Endothelial cell of umbilical vein (primary cell): ENCODE measurements at regions not wholly inside any gene's neighbourhood (a gene's known extent, or its start where the extent isn't known, plus 50 kb on each side); places are given as distances from the start of the nearest gene placed in this dataset.

Experiments
- BruUV-seq: library from RNA; stranded (reverse); fragments of 400-500 nt; replicated peaks from 2 replicates; lab custom pipeline; 2021; lab: Mats Ljungman, UMichigan
- CTCF ChIA-PET: fragments of 300-600, 350-600 bp; sonication (Branson Sonifier 250); formaldehyde crosslinking; loops from one replicate; lab custom pipeline; 2021; ENCODE audit warnings: antibody characterized with exemption, inconsistent platforms; lab: Charles Lee
- POLR2A ChIA-PET: fragments of 300-600, 350-600 bp; sonication (Branson Sonifier 250); formaldehyde crosslinking; loops from one replicate; lab custom pipeline; 2021; ENCODE audit warnings: antibody characterized with exemption, inconsistent platforms; lab: Charles Lee
- DNase-seq: peaks from one replicate; pipeline ENCODE4 v3.0.0-alpha.2; 2011; ENCODE audit warnings: low read depth, low spot score
- FAIRE-seq: peaks from 2 replicates; lab custom pipeline; 2011; peaks lifted over from hg19 to GRCh38; lab: Jason Lieb, UNC
- H2AFZ ChIP-seq: 2 replicates; pipeline ENCODE4 v1.6.0; 2012; ENCODE audit warnings: low read depth, low read length, control low read depth, inconsistent platforms
- H3K27ac ChIP-seq: 2 replicates; pipeline ENCODE4 v1.5.1; 2011; ENCODE audit warnings: low read depth, mild to moderate bottlenecking, control low read depth, low read length, moderate library complexity; ENCODE audit not compliant: insufficient read depth
- H3K27me3 ChIP-seq, 2 experiments: 2 replicates each; pipeline versions ENCODE4 v1.6.0 to v1.6.1; 2011; ENCODE audit warnings: low read length in 2 of 2, mixed read lengths in 1 of 2; ENCODE audit not compliant: control insufficient read depth in 2 of 2, insufficient read depth in 2 of 2
- H3K36me3 ChIP-seq, 2 experiments: 2 replicates in 1 of 2; 3 replicates in 1 of 2; pipeline ENCODE4 v1.5.1; 2011; ENCODE audit warnings: low read length in 2 of 2, mild to moderate bottlenecking in 1 of 2, moderate library complexity in 1 of 2; ENCODE audit not compliant: control insufficient read depth in 2 of 2, insufficient read depth in 2 of 2; ENCODE audit errors: extremely low read depth in 1 of 2
- H3K4me1 ChIP-seq: 3 replicates; pipeline ENCODE4 v1.5.1; 2011; ENCODE audit warnings: mild to moderate bottlenecking, low read length; ENCODE audit not compliant: control insufficient read depth, insufficient read depth; ENCODE audit errors: extremely low read depth
- H3K4me2 ChIP-seq: 2 replicates; pipeline ENCODE4 v1.6.1; 2011; ENCODE audit warnings: low read length, control low read depth, mixed read lengths; ENCODE audit not compliant: insufficient read depth
- H3K4me3 ChIP-seq, 3 experiments: fragments of 200-600 bp in 1 of 3; sonication (generic), shearing (Covaris generic) in 1 of 3; replicated peaks in 1 of 3; 2 replicates each; pipeline ENCODE4 v1.5.1; 2011 to 2016; ENCODE audit warnings: control low read depth in 3 of 3, low read length in 3 of 3, mild to moderate bottlenecking in 2 of 3, inconsistent platforms in 1 of 3, low read depth in 1 of 3, moderate library complexity in 1 of 3; ENCODE audit not compliant: insufficient read depth in 1 of 3
- H3K79me2 ChIP-seq: 2 replicates; pipeline ENCODE4 v1.6.0; 2012; ENCODE audit warnings: low read length, inconsistent platforms; ENCODE audit not compliant: control insufficient read depth, insufficient read depth
- H3K9ac ChIP-seq: replicated peaks from 2 replicates; pipeline ENCODE3; 2011; ENCODE audit warnings: low read length, control low read depth; ENCODE audit not compliant: insufficient read depth; ENCODE audit errors: extremely low read depth
- H3K9me1 ChIP-seq: replicated peaks from 3 replicates; pipeline ENCODE4 v1.6.0; 2011; ENCODE audit warnings: mild to moderate bottlenecking, low read length; ENCODE audit not compliant: control insufficient read depth, insufficient read depth; ENCODE audit errors: extremely low read depth
- H3K9me3 ChIP-seq: replicated peaks from 2 replicates; pipeline ENCODE4 v1.5.1; 2012; ENCODE audit warnings: low read length, inconsistent platforms; ENCODE audit not compliant: control insufficient read depth, insufficient read depth
- H4K20me1 ChIP-seq: replicated peaks from 2 replicates; pipeline ENCODE3; 2011; ENCODE audit warnings: mild to moderate bottlenecking, low read length; ENCODE audit not compliant: control insufficient read depth, insufficient read depth; ENCODE audit errors: extremely low read depth
- CTCF ChIP-seq, 2 donors: IDR thresholded peaks; 1 replicate in 1 of 2; 2 replicates in 1 of 2; pipeline ENCODE4 v1.5.1; 2011; ENCODE audit warnings: low read length in 2 of 2, mild to moderate bottlenecking in 2 of 2, moderate library complexity in 2 of 2, control low read depth in 1 of 2, inconsistent platforms in 1 of 2, low read depth in 1 of 2; ENCODE audit not compliant: insufficient read depth in 1 of 2; ENCODE audit errors: extremely low read depth in 1 of 2
- FOS ChIP-seq: IDR thresholded peaks from 2 replicates; pipeline ENCODE4 v1.6.1; 2011; ENCODE audit warnings: mild to moderate bottlenecking, low read length, moderate library complexity, borderline replicate concordance; ENCODE audit not compliant: insufficient read depth
- JUN ChIP-seq: IDR thresholded peaks from 2 replicates; pipeline ENCODE4 v1.6.1; 2011; ENCODE audit warnings: borderline replicate concordance, low read depth; ENCODE audit not compliant: insufficient read length, insufficient read depth
- POLR2AphosphoS5 ChIP-seq: IDR thresholded peaks from 2 replicates; pipeline ENCODE4 v1.6.1; 2012; ENCODE audit warnings: low read depth, mild to moderate bottlenecking, control low read depth, low read length, moderate library complexity; ENCODE audit not compliant: insufficient read depth
- dilution Hi-C: fragments of 300-500 bp; cut with MboI; formaldehyde crosslinking; loops from one replicate; pipeline ENCODE4 v1.15.0; 2019; ENCODE audit warnings: low sequenced_read_pairs; ENCODE audit not compliant: extremely low pct_ligation_motif_present
- intact Hi-C: fragments of 100-400 bp; cut with micrococcal nuclease; formaldehyde crosslinking; loops from one replicate; pipeline ENCODE4 v1.10.0; 2022

- TF ChIP-seq JUN = peak; percentile 88
- TF ChIP-seq CTCF (IDR thresholded peaks at IDR 0.05; ENCODE audit: extremely low read depth in 1 of 2, insufficient read depth in 1 of 2, low read depth in 1 of 2, low read length in 2 of 2) = no peak
- TF ChIP-seq FOS = peak; percentile 80
- TF ChIP-seq POLR2AphosphoS5 = no peak
- peak overlapping the region; percentile 95 for H3K27ac ChIP-seq
These were observed 84.5 kb upstream of the MAPRE2 start for GRCh38 chr18:34956663-34957062.

More at GRCh38 chr18:34956663-34957062, 84.5 kb upstream of the MAPRE2 start:
- Histone ChIP-seq H3K79me2 (no peaks in the 10 kb centered on the region), H4K20me1 (no peaks in the 10 kb centered on the region), H3K4me1 (peaks cover 23% of the 10 kb centered on the region), H3K27me3 (no peaks in the 10 kb centered on the region), H3K9me3 (no peaks in the 10 kb centered on the region), H3K4me2 (peak overlapping the region; percentile 67), H3K4me3 (peak overlapping the region in 1 of 3 experiments; percentile 51), H3K9ac (peak overlapping the region; percentile 20), H2AFZ (no peak overlapping the region), H3K9me1 (no peaks in the 10 kb centered on the region), H3K36me3 (no peaks in the 10 kb centered on the region)
- ChIA-PET CTCF (interaction anchor here (0.6 to 1.9 kb wide), 10 partner anchors 9 to 297 kb away, joined by 3 to 9 read pairs (median 3); no protein-coding TSS in a partner anchor), POLR2A (no interaction called here)
- no TSS peak for BruUV-seq
- intact Hi-C loops (loop anchor here (1.0 kb wide), 1 partner anchor 23 kb away; no protein-coding TSS in a partner anchor), dilution Hi-C loops (no loop called here)
- peak; percentile 62 for FAIRE-seq
- DNase-seq = peak; percentile 78
